Trophoblast cell (in vitro differentiated cells and primary cell): ENCODE measurements at regions not wholly inside any gene's neighbourhood (a gene's known extent, or its start where the extent isn't known, plus 50 kb on each side); places are given as distances from the start of the nearest gene placed in this dataset.
"Not testable (repeated sequence)": the region's sequence is repeated elsewhere in the genome, so short reads cannot be mapped to it uniquely, and the experiment has no call there.

Experiments
- DNase-seq, 2 donors: peaks; one replicate each; pipeline ENCODE4 v3.0.0-alpha.2; 2016
- H2AFZ ChIP-seq: 2 replicates; pipeline ENCODE4 v1.6.1; 2013; ENCODE audit warnings: low read length, moderate library complexity, mild to moderate bottlenecking; ENCODE audit not compliant: insufficient read depth, poor library complexity
- H2AK5ac ChIP-seq: 2 replicates; pipeline ENCODE4 v1.6.1; 2013; ENCODE audit warnings: mild to moderate bottlenecking, low read length
- H2BK120ac ChIP-seq: 2 replicates; pipeline ENCODE4 v1.6.1; 2013; ENCODE audit warnings: low read length, mild to moderate bottlenecking, moderate library complexity; ENCODE audit not compliant: insufficient read depth, poor library complexity
- H2BK12ac ChIP-seq: 2 replicates; pipeline ENCODE4 v1.6.1; 2013; ENCODE audit warnings: mild to moderate bottlenecking, low read length, moderate library complexity
- H2BK5ac ChIP-seq: 2 replicates; pipeline ENCODE4 v1.6.1; 2013; ENCODE audit warnings: low read length, low read depth, moderate library complexity, mild to moderate bottlenecking; ENCODE audit not compliant: poor library complexity
- H3K14ac ChIP-seq: 2 replicates; pipeline ENCODE4 v1.6.1; 2013; ENCODE audit warnings: mild to moderate bottlenecking, low read length
- H3K18ac ChIP-seq: 2 replicates; pipeline ENCODE4 v1.6.1; 2013; ENCODE audit warnings: mild to moderate bottlenecking, low read length
- H3K23ac ChIP-seq: 2 replicates; pipeline ENCODE4 v1.6.1; 2013; ENCODE audit warnings: low read length
- H3K27ac ChIP-seq: 2 replicates; pipeline ENCODE4 v1.5.1; 2013; ENCODE audit warnings: low read depth, mild to moderate bottlenecking, inconsistent platforms, low read length, moderate library complexity
- H3K27me3 ChIP-seq: 2 replicates; pipeline ENCODE4 v1.6.1; 2013; ENCODE audit warnings: inconsistent platforms, mild to moderate bottlenecking, low read length, moderate library complexity; ENCODE audit not compliant: insufficient read depth
- H3K36me3 ChIP-seq, 2 experiments: 1 replicate in 1 of 2; 2 replicates in 1 of 2; pipeline ENCODE4 v1.6.1; 2013; ENCODE audit warnings: low read length in 2 of 2, mild to moderate bottlenecking in 2 of 2, moderate library complexity in 1 of 2; ENCODE audit not compliant: insufficient read depth in 2 of 2, control insufficient read depth in 1 of 2
- H3K4ac ChIP-seq: 2 replicates; pipeline ENCODE4 v1.6.1; 2013; ENCODE audit warnings: low read depth, mild to moderate bottlenecking, low read length, moderate library complexity
- H3K4me1 ChIP-seq, 2 experiments: 1 replicate in 1 of 2; 2 replicates in 1 of 2; pipeline ENCODE4 v1.6.1; 2013; ENCODE audit warnings: low read length in 2 of 2, mild to moderate bottlenecking in 2 of 2, moderate library complexity in 1 of 2; ENCODE audit not compliant: insufficient read depth in 2 of 2, control insufficient read depth in 1 of 2
- H3K4me2 ChIP-seq: 2 replicates; pipeline ENCODE4 v1.6.1; 2013; ENCODE audit warnings: inconsistent platforms, mild to moderate bottlenecking, low read length, moderate library complexity
- H3K4me3 ChIP-seq: 2 replicates; pipeline ENCODE4 v1.5.1; 2013; ENCODE audit warnings: mild to moderate bottlenecking, low read depth, low read length, inconsistent platforms
- H3K79me1 ChIP-seq: one replicate; pipeline ENCODE4 v1.6.1; 2013; ENCODE audit warnings: low read length
- H3K79me2 ChIP-seq: 2 replicates; pipeline ENCODE4 v1.6.1; 2013; ENCODE audit warnings: low read length, mild to moderate bottlenecking; ENCODE audit not compliant: control insufficient read depth, insufficient read depth, poor library complexity
- H3K9ac ChIP-seq: 2 replicates; pipeline ENCODE4 v1.6.1; 2013; ENCODE audit warnings: mild to moderate bottlenecking, low read length
- H3K9me3 ChIP-seq: 2 replicates; pipeline ENCODE4 v1.6.1; 2013; ENCODE audit warnings: low read depth, mild to moderate bottlenecking, control low read depth, inconsistent platforms, low read length; ENCODE audit not compliant: insufficient read depth
- H4K12ac ChIP-seq: 2 replicates; pipeline ENCODE4 v1.6.1; 2013; ENCODE audit warnings: low read depth, mild to moderate bottlenecking, low read length, moderate library complexity
- H4K8ac ChIP-seq: 2 replicates; pipeline ENCODE4 v1.6.1; 2013; ENCODE audit warnings: low read depth, mild to moderate bottlenecking, low read length, moderate library complexity
- H4K91ac ChIP-seq: one replicate; pipeline ENCODE4 v1.6.1; 2013; ENCODE audit warnings: low read depth, mild to moderate bottlenecking, low read length, moderate library complexity
- WGBS: extraction: QIAGEN DNeasy Blood & Tissue Kit; methylation state at CpG from one replicate; pipeline ENCODE4 v1.1.7; 2013; ENCODE audit warnings: missing lambda C conversion rate; ENCODE audit not compliant: insufficient read length, insufficient coverage; ENCODE audit errors: extremely low coverage; 5-methylcytosine and 5-hydroxymethylcytosine counted together

- no peak for DNase-seq
- H3K27ac ChIP-seq: no peak overlapping the region
- no CpG with 5 or more reads among the region's 2 CpGs for WGBS
These were observed 143.8 kb upstream of the RXFP2 start for GRCh38 chr13:31595563-31595962.

GRCh38 chr13:31598990-31599389, 140.3 kb upstream of the RXFP2 start:
- H4K12ac ChIP-seq: no peak overlapping the region
- no peaks in the 10 kb centered on the region for H3K4me1 ChIP-seq
- H3K36me3 ChIP-seq: no peaks in the 10 kb centered on the region
- DNase-seq: no peak
- no peak overlapping the region for H3K27ac ChIP-seq
- no peak overlapping the region for H3K14ac ChIP-seq
- H3K4ac ChIP-seq: no peak overlapping the region
- H4K91ac ChIP-seq: no peak overlapping the region
- H3K18ac ChIP-seq: no peak overlapping the region
- no peak overlapping the region for H2AK5ac ChIP-seq
- H3K79me1 ChIP-seq: no peaks in the 10 kb centered on the region
- no peak overlapping the region for H2BK12ac ChIP-seq
- no peak overlapping the region for H3K9ac ChIP-seq
- H3K9me3 ChIP-seq: peaks cover under 1% of the 10 kb centered on the region
- no peaks in the 10 kb centered on the region for H3K79me2 ChIP-seq
- H2BK120ac ChIP-seq: no peak overlapping the region
- no peak overlapping the region for H4K8ac ChIP-seq
- no peaks in the 10 kb centered on the region for H3K27me3 ChIP-seq
- no peak overlapping the region for H3K4me2 ChIP-seq
- no CpG with 5 or more reads among the region's 3 CpGs for WGBS
- no peak overlapping the region for H3K23ac ChIP-seq
- no peak overlapping the region for H3K4me3 ChIP-seq
- no peak overlapping the region for H2BK5ac ChIP-seq
- H2AFZ ChIP-seq: no peak overlapping the region

More at GRCh38 chr13:31595563-31595962, 143.8 kb upstream of the RXFP2 start:
- Histone ChIP-seq H4K8ac (no peak overlapping the region), H2AK5ac (no peak overlapping the region), H2BK5ac (no peak overlapping the region), H4K12ac (no peak overlapping the region), H3K36me3 (no peaks in the 10 kb centered on the region), H3K9me3 (peaks cover 1% of the 10 kb centered on the region), H3K23ac (no peak overlapping the region), H2BK12ac (no peak overlapping the region), H3K14ac (no peak overlapping the region), H4K91ac (no peak overlapping the region), H3K4ac (no peak overlapping the region), H3K4me1 (no peaks in the 10 kb centered on the region), H2BK120ac (no peak overlapping the region), H3K4me3 (no peak overlapping the region), H3K79me1 (no peaks in the 10 kb centered on the region), H3K27me3 (no peaks in the 10 kb centered on the region), H3K9ac (no peak overlapping the region), H3K4me2 (no peak overlapping the region), H3K18ac (no peak overlapping the region), H2AFZ (no peak overlapping the region), H3K79me2 (no peaks in the 10 kb centered on the region)

GRCh38 chr13:31605076-31605860, 134.1 kb upstream of the RXFP2 start:
- Histone ChIP-seq H3K4ac (no peak overlapping the region), H3K4me1 (no peaks in the 10 kb centered on the region), H3K27ac (no peak overlapping the region), H3K9ac (no peak overlapping the region), H3K4me3 (no peak overlapping the region), H3K36me3 (no peaks in the 10 kb centered on the region), H2BK12ac (no peak overlapping the region), H3K27me3 (no peaks in the 10 kb centered on the region), H3K9me3 (no peaks in the 10 kb centered on the region), H2BK120ac (no peak overlapping the region), H3K18ac (no peak overlapping the region), H3K23ac (no peak overlapping the region), H4K91ac (no peak overlapping the region), H4K12ac (no peak overlapping the region), H3K14ac (no peak overlapping the region), H3K79me1 (no peaks in the 10 kb centered on the region), H4K8ac (no peak overlapping the region), H2BK5ac (no peak overlapping the region), H3K4me2 (no peak overlapping the region), H2AFZ (no peak overlapping the region), H3K79me2 (no peaks in the 10 kb centered on the region), H2AK5ac (no peak overlapping the region)
- no peak for DNase-seq
- no CpG with 5 or more reads among the region's 5 CpGs for WGBS

- not testable (repeated sequence) for H4K12ac ChIP-seq
These were observed 131.8 kb upstream of the RXFP2 start for GRCh38 chr13:31607531-31607930.

More at GRCh38 chr13:31607531-31607930, 131.8 kb upstream of the RXFP2 start:
- not testable (repeated sequence) for H3K4me2 ChIP-seq, H3K9ac ChIP-seq, H3K27me3 ChIP-seq, H3K4me3 ChIP-seq, H3K14ac ChIP-seq, H2BK5ac ChIP-seq, H3K4me1 ChIP-seq, H3K9me3 ChIP-seq, H3K36me3 ChIP-seq, H3K4ac ChIP-seq, H3K18ac ChIP-seq, H2AFZ ChIP-seq, H2AK5ac ChIP-seq, H4K91ac ChIP-seq, H3K79me1 ChIP-seq, H3K79me2 ChIP-seq, H4K8ac ChIP-seq, H2BK12ac ChIP-seq, DNase-seq, H2BK120ac ChIP-seq, H3K23ac ChIP-seq, H3K27ac ChIP-seq
- WGBS: no CpG with 5 or more reads among the region's 7 CpGs
